Midbrain (tissue), 1 donor: ENCODE measurements at regions not wholly inside any gene's neighbourhood (a gene's known extent, or its start where the extent isn't known, plus 50 kb on each side); places are given as distances from the start of the nearest gene placed in this dataset.
"Not testable (repeated sequence)": the region's sequence is repeated elsewhere in the genome, so short reads cannot be mapped to it uniquely, and the experiment has no call there.

Experiments used
- DNase-seq: peaks from one replicate; lab custom pipeline; 2025; lab: John Stamatoyannopoulos, UW

DNA sequence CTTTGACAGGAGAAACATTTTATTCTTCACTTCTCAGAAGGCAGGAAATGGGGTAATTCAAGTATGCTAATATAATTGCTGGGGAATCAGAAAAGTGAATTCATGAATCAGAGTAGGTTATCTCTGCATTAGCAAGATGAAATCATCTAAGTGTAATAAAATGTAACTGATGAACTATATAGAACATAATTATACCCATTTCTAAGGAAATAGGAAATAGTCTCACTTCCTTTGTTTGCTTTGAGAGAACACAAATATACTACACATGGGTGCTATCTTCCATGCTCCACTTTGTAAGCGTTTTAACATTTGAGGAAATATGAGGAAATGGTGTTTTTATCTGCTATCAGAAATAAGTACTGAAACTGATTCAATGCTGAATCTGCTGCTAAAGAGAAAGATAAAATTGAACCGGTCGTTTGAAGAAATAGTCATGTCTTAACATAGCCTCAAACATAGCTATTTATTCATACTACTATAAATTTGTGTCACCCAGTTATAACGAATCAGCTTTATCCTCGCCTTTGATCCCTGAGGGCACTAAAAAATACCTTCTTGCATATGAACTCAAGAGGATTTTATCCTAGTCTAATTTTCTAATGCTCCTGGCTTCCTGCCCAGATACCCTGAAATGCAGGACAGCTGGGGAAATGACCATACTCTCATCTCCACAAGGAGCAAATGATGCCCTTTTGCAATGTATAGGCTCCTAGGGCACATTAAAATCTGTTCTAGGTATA, 696.0 kb downstream of the C12orf50 start:
- no peak for DNase-seq

- not testable (repeated sequence) for DNase-seq
Observed at GRCh38 chr12:87330071-87330555, 699.1 kb downstream of the C12orf50 start.

DNA sequence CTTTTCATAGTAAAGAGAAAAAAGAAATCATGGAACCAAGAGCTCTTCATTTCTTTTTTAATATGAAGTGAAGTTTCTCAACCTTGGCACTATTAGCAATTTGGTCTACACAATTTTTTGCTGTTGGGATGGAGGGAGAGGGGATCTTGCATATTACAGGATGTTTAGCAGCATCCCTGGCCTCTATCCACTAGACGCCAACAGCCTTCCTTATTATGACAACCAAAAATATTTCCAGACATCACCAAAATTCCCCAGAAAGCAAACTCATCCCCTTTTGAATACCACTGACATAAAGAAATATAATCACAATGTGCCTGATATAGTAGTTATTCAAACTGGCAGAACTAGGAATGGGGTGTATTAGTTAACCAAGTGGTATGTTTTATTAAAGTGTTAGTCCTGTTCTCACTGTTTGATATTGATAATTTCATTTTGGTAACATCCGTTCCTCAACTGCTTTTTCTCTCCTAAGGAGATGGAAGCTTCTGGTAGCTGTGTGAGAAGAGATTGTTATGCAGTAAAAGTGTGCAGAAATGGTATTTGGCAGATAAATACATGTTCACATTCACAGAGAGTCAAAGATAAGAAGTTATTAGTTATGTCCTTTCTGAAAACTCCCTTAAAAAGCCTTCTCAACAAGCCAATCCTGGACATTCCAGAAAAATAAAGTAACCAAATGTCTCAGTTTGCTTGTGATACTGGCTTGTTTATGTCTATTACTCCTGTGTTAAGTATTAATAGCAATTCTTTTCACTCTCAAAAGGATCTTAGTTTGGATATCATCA, 699.9 kb downstream of the C12orf50 start:
- DNase-seq: no peak

DNA sequence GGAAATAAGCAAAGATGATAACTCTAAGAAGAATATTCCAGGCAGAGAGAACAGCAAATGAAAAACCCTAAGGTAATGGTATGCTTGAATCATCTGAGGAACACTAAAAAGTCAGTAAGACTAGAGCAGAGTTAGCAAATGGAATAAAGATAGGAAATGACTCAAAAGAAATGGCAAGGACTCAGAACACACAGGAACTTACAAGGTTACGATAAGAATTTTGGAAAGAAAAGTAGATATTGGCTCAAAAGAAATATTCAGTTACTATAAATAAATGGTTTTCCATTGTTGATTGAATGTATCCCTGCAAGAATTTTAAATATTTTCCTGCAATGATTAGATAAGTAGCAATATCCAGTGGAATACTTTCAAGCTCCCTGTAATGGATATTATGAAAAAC, 705.8 kb downstream of the C12orf50 start:
- no peak for DNase-seq

DNA sequence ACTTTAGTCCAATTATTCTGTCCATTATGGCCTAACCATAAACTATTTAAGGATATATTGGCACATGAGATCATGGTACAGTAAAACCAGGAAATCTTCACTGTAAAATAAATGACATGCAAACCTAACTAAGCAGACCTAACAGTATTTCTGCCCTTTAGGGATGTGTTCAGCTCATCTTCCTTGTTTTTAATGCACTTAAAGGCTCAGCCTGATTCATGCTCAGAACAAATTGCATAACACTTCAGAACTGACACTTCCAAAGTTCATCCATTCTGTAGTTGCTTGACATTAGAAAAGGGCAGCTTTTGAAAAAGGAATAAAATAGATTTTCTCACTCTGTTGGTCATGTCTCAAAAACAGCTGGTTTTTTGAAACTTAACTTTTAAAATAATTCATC, 708.5 kb downstream of the C12orf50 start:
- DNase-seq: no peak

DNA sequence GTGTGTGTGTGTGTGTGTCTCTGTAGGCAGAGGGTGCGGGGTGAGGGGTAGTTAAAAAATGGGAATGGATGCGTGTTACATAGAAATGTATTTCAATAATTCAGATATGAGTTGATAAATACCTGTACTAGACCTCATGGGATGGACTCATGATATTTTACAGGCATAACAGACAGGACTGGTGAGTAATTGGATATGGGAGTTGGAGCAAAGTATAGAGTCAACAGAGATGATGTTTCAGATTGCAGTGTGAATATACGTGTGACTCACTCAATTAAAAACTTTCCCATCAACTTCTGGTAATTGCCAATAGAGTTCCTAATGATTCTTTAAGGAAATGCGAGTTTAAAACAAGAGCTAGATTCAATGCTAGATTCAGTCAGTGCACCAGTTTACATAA, 711.9 kb downstream of the C12orf50 start:
- DNase-seq: no peak

DNA sequence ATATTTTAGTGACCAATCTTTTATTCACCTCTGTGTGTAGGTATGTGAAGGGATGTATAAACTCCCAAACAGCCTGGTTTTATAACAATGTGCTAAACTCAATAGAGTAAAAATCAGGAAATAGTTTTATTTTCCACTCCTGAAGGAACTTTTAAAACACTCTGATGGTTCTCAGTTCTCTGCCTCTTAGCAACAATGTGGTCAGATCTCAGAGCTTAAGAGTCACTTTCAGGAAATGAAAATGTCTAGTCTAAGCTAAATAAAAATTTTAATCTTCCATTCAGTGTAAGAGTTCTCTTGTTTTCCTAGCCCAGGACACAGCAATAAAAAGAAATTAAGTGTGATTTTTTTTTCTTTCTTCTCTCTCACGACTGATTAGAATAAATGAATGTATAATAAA, 718.0 kb downstream of the C12orf50 start:
- DNase-seq: no peak

DNA sequence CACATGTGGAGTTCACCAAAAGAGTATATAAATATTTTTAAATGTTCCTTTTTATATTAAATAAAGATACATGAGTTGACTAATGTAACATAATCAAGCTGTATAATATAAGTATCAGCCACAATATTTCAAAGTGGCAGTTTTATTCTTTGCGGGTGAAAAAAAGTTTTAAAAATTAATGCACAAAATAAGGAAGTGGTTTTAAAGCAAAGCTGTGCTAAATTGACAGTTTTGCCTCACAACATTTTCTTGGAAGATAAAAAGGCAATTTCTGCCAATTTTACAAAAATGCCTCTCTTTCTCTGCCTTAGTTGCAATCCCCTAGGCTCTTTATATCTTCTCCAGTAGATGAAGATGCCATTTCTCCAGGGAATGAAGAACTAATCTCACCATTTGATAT, 719.1 kb downstream of the C12orf50 start:
- DNase-seq: no peak

GRCh38 chr12:87305481-87305880, 723.7 kb downstream of the C12orf50 start:
- DNase-seq: no peak

GRCh38 chr12:87304406-87304805, 724.8 kb downstream of the C12orf50 start:
- DNase-seq: no peak

DNA sequence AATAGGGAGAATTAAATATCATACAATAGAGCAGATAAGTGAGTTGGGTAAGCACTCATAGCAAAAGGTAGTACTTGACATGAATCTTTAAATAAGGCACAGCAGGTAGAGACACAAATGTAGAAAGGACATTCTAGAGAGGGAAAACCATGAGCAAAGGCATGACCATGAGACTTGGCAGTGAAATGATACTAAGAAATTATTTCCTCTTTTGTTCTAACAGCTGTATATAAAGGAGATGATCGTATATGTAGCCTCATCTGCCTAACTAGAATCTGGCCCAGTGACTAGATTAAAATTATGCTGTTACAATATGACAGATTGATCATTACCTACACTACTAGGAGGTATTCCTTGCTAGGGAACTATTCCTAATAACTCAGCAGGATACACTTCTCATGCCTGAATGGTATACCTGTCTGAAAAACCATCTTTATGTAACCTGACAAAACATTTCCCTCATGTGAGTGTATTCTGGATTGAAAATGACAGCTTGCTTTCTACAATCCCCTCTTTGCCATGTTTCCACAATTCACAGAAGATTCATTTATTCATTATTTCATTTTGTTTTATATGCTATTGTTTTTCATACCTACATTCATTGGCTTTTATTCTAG, 725.7 kb downstream of the C12orf50 start:
- DNase-seq: no peak

- no peak for DNase-seq
Observed at GRCh38 chr12:87302126-87302745, 727.0 kb downstream of the C12orf50 start.

DNA sequence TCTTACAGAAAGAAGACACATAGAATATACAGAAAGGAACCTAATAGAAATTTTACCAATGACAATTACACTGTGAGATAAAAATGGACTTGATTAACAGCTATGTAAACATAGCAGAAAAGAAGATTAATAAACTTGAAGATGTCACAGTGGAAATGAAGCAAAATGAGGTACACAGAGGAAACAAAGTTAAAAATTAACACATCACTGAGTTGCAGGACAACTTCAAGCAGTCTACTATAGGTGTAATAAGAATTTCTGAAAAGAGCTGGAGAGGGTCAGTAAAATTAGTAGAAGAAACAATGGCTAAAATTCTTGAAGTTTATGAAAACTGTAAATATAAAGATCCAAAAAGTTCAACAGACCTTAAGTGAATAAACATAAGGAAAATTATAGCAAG, 738.7 kb downstream of the C12orf50 start:
- no peak for DNase-seq

GRCh38 chr12:87283886-87284285, 745.3 kb downstream of the C12orf50 start:
- no peak for DNase-seq

- no peak for DNase-seq
Observed at GRCh38 chr12:87283111-87283510, 746.1 kb downstream of the C12orf50 start.

DNA sequence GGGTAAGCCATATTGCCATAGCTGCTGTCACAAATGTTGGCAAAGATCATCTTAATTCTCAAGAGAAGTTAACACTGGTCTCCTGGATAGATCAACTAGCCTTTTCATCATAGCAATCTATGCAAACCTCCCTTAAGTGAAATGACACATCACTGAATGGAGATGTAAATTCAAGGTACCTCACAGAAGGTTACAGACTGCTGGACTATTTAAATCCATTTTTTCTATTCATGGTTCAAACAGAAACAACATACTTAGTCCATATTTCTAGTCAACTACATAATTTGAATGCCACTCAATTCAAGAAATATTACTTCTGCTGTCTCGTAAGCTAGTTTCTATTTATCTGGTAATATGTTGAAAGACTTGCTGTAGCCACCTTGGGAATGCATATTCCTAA, 748.3 kb downstream of the C12orf50 start:
- no peak for DNase-seq

DNA sequence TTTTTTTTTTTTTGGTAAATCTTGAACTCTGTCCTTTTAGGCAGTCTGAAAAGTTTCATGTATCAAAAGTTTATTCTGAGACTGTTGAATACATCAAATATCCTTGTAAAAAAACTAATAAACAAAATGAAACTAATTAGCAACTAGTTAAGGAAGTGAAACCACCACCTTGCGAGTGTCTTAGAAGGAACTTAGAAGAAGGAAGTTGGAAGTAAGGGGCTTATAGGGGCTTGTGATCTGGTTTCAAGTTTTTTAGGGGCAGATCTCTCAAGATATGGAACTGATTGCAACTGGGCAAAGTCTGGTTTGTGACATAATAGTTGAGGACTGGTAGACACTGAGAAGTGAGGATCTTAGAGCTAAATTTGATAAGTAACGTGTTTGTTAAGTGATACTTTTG, 748.8 kb downstream of the C12orf50 start:
- DNase-seq: no peak

DNA sequence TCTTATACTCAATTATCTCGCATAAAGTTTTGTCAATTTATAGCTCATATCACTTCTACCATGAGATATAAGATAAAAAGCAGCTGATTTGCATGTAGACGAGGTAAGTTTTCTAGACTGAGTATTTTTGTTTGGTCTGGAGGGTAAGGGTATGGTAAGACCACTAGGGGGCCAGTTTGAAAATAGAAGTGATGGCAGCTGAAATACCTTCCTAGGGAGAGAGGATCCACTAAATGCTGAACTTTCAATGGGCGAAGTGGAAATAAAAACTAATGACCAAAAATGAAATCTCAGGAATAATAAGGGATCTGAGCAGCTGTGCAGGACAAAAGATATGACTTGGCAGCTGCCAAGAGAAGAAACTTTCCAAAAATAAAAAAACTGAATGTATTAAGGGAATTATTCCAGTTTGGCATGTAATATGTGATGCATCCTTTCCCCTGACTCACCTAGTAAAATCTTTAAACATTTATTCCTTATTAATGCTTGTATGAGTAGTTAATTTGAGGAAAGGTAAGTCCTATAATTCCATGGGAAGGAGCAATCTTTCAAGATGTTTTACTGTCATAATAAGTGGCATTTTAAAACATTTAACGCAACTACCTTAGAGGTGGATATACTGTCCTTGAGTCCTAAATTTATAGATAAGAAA, 754.5 kb downstream of the C12orf50 start:
- peak; percentile 6 for DNase-seq

GRCh38 chr12:87272851-87273250, 756.4 kb downstream of the C12orf50 start:
- no peak for DNase-seq

DNA sequence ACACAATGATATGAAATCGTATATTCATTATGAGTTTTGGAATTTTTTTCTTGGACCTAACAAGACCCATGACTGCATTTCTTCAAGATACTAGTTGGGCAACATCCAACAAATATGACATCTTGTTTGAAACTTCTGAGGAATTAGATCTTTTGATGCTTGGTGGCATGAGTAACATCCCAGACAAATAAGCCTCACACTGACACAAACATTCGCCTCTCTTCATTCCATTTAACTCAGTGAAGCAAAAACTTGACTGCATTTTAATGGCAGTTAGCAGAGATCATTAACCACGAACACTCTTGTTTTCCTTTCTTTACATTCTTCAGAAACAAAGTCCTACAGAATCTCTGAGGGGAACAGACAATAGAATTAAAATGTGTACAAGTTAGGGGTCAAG, 758.3 kb downstream of the C12orf50 start:
- no peak for DNase-seq

GRCh38 chr12:87266305-87266704, 762.9 kb downstream of the C12orf50 start:
- DNase-seq: no peak

- DNase-seq: no peak
Observed at GRCh38 chr12:87259391-87259790, 769.8 kb downstream of the C12orf50 start.
